ENCODE measurements at regions not wholly inside any gene's neighbourhood (a gene's known extent, or its start where the extent isn't known, plus 50 kb on each side); places are given as distances from the start of the nearest gene placed in this dataset.

GRCh38 chr10:94111367-94111766 lies 117.6 kb downstream of the PLCE1 start:
- Histone ChIP-seq H4K20me1 (ENCODE audit: insufficient read depth, low read length) (no peaks in the 10 kb centered on the region), H3F3A (ENCODE audit: insufficient read depth, low read length) (no peaks in the 10 kb centered on the region)

GRCh38 chr10:94112321-94112720 lies 118.6 kb downstream of the PLCE1 start:
- Histone ChIP-seq H3K9ac (ENCODE audit: low read length) (no peak overlapping the region), H3K4me2 (ENCODE audit: low read length) (no peak overlapping the region), H3K27me3 (ENCODE audit: insufficient read depth, low read length) (no peaks in the 10 kb centered on the region), H4K20me1 (ENCODE audit: insufficient read depth, low read length) (no peaks in the 10 kb centered on the region), H3K27ac (ENCODE audit: low read depth, low read length, poor library complexity, severe bottlenecking) (no peak overlapping the region), H3F3A (ENCODE audit: insufficient read depth, low read length) (no peaks in the 10 kb centered on the region), H3K4me1 (ENCODE audit: insufficient read depth, low read length, severe bottlenecking) (no peaks in the 10 kb centered on the region), H3K9me2 (ENCODE audit: low read depth, low read length) (no peaks in the 10 kb centered on the region), H2AFZ (ENCODE audit: low read length) (no peak overlapping the region), H3K79me2 (ENCODE audit: insufficient read depth, low read length) (no peaks in the 10 kb centered on the region), H3K4me3 (ENCODE audit: low read depth, low read length, poor library complexity, severe bottlenecking) (no peak overlapping the region), H3K36me3 (ENCODE audit: insufficient read depth, low read length) (no peaks in the 10 kb centered on the region), H3K9me3 (ENCODE audit: low read length) (no peaks in the 10 kb centered on the region)
- TF ChIP-seq CTCF (IDR thresholded peaks at IDR 0.05; ENCODE audit: low read length) (no peak), EZH2 (IDR thresholded peaks at IDR 0.05; ENCODE audit: borderline replicate concordance, low read length) (no peak)

More at GRCh38 chr10:94111367-94111766, 117.6 kb downstream of the PLCE1 start:
- Histone ChIP-seq H3K79me2 (ENCODE audit: insufficient read depth, low read length) (no peaks in the 10 kb centered on the region), H3K27me3 (ENCODE audit: insufficient read depth, low read length) (no peaks in the 10 kb centered on the region), H3K4me1 (ENCODE audit: insufficient read depth, low read length, severe bottlenecking) (no peaks in the 10 kb centered on the region), H3K36me3 (ENCODE audit: insufficient read depth, low read length) (no peaks in the 10 kb centered on the region), H3K9me2 (ENCODE audit: low read depth, low read length) (no peaks in the 10 kb centered on the region), H3K27ac (ENCODE audit: low read depth, low read length, poor library complexity, severe bottlenecking) (no peak overlapping the region), H3K4me2 (ENCODE audit: low read length) (no peak overlapping the region), H3K9ac (ENCODE audit: low read length) (no peak overlapping the region), H2AFZ (ENCODE audit: low read length) (no peak overlapping the region), H3K9me3 (ENCODE audit: low read length) (no peaks in the 10 kb centered on the region), H3K4me3 (ENCODE audit: low read depth, low read length, poor library complexity, severe bottlenecking) (no peak overlapping the region)
- TF ChIP-seq CTCF (IDR thresholded peaks at IDR 0.05; ENCODE audit: low read length) (no peak), EZH2 (IDR thresholded peaks at IDR 0.05; ENCODE audit: borderline replicate concordance, low read length) (no peak)

- Histone ChIP-seq H3K27ac (ENCODE audit: low read depth, low read length, poor library complexity, severe bottlenecking) (no peak overlapping the region), H4K20me1 (ENCODE audit: insufficient read depth, low read length) (no peaks in the 10 kb centered on the region), H3K4me2 (ENCODE audit: low read length) (no peak overlapping the region), H3K4me1 (ENCODE audit: insufficient read depth, low read length, severe bottlenecking) (no peaks in the 10 kb centered on the region), H2AFZ (ENCODE audit: low read length) (no peak overlapping the region), H3K36me3 (ENCODE audit: insufficient read depth, low read length) (no peaks in the 10 kb centered on the region), H3F3A (ENCODE audit: insufficient read depth, low read length) (no peaks in the 10 kb centered on the region), H3K9me3 (ENCODE audit: low read length) (no peaks in the 10 kb centered on the region), H3K79me2 (ENCODE audit: insufficient read depth, low read length) (no peaks in the 10 kb centered on the region), H3K9ac (ENCODE audit: low read length) (no peak overlapping the region), H3K9me2 (ENCODE audit: low read depth, low read length) (no peaks in the 10 kb centered on the region), H3K27me3 (ENCODE audit: insufficient read depth, low read length) (no peaks in the 10 kb centered on the region), H3K4me3 (ENCODE audit: low read depth, low read length, poor library complexity, severe bottlenecking) (no peak overlapping the region)
- no peak for TF ChIP-seq EZH2 (IDR thresholded peaks at IDR 0.05; ENCODE audit: borderline replicate concordance, low read length)
- TF ChIP-seq CTCF (IDR thresholded peaks at IDR 0.05; ENCODE audit: low read length), result no peak
Measured at GRCh38 chr10:94115725-94116124, 122.0 kb downstream of the PLCE1 start.

Measured in OCI-LY1 (cell line).